A549 (cell line): ENCODE measurements at regions not wholly inside any gene's neighbourhood (a gene's known extent, or its start where the extent isn't known, plus 50 kb on each side); places are given as distances from the start of the nearest gene placed in this dataset.

ENCODE experiments used
- CTCF ChIP-seq: fragments of >200 bp; sonication (Bioruptor Twin); formaldehyde crosslinking; IDR thresholded peaks from 3 replicates; pipeline ENCODE4 v1.5.1; 2016
- EP300 ChIP-seq, 2 experiments: fragments of >200 bp; sonication (Bioruptor Twin); formaldehyde crosslinking; IDR thresholded peaks; 2 replicates in 1 of 2; 3 replicates in 1 of 2; pipeline ENCODE4 v1.6.1; 2016 to 2017
- USF2 ChIP-seq: fragments of 450-650 bp; IDR thresholded peaks from 2 replicates; pipeline ENCODE4 v1.6.1; 2014; ENCODE audit warnings: antibody characterized with exemption

- TF ChIP-seq CTCF: no peak
- TF ChIP-seq USF2: no peak
- no peak for TF ChIP-seq EP300 (IDR thresholded peaks at IDR 0.05)
Observed at GRCh38 chr5:20166456-20166855, 178.5 kb upstream of the CDH18 start.
